Endometrium (tissue), 2 donors: ENCODE measurements at regions not wholly inside any gene's neighbourhood (a gene's known extent, or its start where the extent isn't known, plus 50 kb on each side); places are given as distances from the start of the nearest gene placed in this dataset.
A peak's percentile ranks its signal among the peaks of the same experiment; 100 is the strongest.

Experiments used
- FAIRE-seq: peaks from 2 replicates; lab custom pipeline; 2012; peaks lifted over from hg19 to GRCh38; lab: Jason Lieb, UNC
- donor health status: control.
- donor health status: control.

GRCh38 chr9:2354856-2355696 lies 266.5 kb upstream of the VLDLR start:
- FAIRE-seq = no peak

- FAIRE-seq = no peak
These were observed 265.9 kb upstream of the VLDLR start for GRCh38 chr9:2355697-2355983.

- FAIRE-seq = no peak
These were observed 265.4 kb upstream of the VLDLR start for GRCh38 chr9:2356041-2356790.

DNA sequence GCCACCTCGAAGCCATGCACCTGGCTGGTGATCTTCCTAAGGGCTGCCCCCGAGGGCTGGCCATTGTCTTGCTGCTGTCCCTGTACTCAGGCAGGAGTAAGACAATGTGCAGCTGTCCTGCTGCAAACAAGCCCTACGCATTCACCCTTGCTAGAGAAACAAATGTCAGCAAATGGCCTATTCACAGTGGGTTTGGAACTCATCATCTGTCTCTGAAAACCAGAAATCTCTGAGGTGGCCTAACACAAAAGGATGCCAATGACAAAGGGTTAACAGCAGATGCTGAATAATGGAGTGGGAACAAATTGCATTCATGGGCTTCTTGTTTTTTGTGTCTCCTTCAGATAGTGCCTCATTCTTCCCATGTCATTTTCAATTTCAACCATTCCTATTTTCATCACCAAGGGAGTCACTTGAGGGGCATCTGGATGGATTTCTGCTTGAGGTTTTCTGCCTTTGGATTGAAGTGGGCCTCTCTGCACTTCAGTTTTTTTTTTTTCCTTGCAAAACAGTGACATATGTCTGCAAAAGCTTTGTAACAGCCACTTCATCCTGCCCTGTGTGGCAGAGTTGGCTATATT lies 261.6 kb upstream of the VLDLR start:
- FAIRE-seq = no peak

- no peak for FAIRE-seq
These were observed 259.4 kb upstream of the VLDLR start for GRCh38 chr9:2362150-2362549.

- no peak for FAIRE-seq
These were observed 258.3 kb upstream of the VLDLR start for GRCh38 chr9:2363138-2363745.

- FAIRE-seq = no peak
These were observed 257.8 kb upstream of the VLDLR start for GRCh38 chr9:2363781-2364180.

GRCh38 chr9:2367970-2368369 lies 253.6 kb upstream of the VLDLR start:
- no peak for FAIRE-seq

GRCh38 chr9:2373648-2374047 lies 247.9 kb upstream of the VLDLR start:
- FAIRE-seq = no peak

DNA sequence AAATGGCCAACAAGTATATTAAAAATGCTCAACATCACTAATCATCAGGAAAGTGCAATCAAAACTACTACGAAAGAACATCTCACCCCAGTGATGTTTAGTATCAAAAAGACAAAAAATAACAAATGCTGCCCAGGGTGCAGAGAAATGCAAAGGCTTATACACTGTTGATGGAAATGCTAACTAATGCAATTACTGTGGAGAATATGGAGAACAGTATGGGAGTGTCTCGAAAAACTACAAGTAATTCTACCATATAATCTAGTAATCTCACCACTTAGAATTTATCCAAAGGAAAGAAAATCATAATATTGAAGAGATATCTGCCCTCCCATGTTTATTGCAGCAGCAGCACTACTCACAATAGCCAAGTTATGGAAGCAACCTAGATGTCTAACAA lies 246.5 kb upstream of the VLDLR start:
- no peak for FAIRE-seq

DNA sequence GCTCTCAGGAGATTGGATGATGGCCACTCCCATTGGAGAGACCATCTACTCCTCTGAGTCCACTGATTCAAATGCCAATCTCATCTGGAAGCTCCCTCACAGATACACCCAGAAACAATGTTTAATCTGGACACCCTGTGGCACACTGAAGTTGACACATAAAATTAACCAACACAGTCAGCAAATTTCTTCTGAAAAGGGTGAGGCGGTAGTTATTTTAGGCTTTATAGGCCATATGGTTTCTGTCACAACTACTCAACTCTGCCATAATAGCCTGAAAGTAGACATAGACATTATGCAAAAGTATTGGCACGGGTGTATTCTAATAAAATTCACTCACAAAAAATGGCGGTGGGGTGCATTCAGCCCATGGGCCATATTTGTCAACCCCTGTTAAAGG lies 244.5 kb upstream of the VLDLR start:
- FAIRE-seq = no peak

- no peak for FAIRE-seq
These were observed 243.8 kb upstream of the VLDLR start for GRCh38 chr9:2377834-2378233.

DNA sequence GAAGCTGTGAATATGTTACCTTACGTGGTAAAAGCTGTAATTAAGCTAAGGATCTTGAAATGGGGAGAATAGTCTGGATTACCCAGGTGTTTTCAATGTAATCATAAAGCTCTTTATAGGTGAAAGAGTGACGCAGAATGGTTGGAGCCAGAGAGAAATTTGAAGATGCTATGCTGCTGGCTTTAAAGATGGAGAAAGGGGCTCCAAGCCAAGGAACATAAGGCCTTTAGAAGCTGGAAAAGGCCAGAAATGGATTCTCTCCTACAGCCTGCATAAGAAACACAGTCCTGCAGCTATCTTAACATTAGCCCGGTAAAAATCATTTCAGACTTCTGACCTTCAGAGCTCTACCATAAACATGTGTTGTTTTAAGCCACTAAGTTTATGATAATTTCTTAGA lies 243.3 kb upstream of the VLDLR start:
- FAIRE-seq = no peak

DNA sequence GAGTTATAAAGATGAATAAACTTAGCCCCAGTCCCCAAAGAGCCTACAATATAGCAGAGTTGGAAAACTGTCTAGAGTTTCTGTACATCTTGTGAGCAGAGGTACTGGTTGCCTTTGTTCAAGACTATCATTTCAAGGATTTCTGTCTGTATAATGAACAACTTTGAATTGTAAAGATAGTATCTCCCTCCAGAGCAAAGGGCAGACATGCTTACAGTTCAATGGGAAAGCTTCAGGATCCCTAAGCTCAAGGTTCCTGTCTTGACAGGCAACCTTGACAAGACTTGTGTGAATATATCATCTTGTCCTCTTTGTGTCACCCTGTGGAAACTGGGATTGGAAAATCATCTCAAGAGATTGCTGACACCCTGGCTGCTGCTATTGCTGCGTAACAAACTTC lies 242.8 kb upstream of the VLDLR start:
- no peak for FAIRE-seq

DNA sequence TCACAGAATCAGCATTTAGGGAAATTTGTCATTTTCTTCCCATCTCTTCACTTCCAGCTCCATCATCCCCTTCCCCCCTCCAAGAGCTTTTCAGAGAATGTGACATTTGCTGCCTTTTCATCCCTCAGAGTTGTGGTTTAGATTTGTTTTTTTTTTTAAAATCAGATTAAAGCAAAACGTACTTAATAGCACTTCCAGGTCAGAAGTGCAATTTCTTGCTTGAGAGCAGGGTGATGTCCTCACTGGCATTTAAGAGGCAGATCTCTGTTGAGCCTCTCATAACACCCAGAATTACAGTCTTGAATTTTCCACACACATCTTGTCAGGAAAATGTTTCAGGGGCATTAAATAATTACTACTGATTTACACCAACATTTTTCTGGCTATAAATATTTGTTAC lies 236.8 kb upstream of the VLDLR start:
- no peak for FAIRE-seq

- no peak for FAIRE-seq
These were observed 235.8 kb upstream of the VLDLR start for GRCh38 chr9:2385746-2386145.

- FAIRE-seq = no peak
These were observed 235.0 kb upstream of the VLDLR start for GRCh38 chr9:2386566-2386965.

GRCh38 chr9:2387166-2387565 lies 234.4 kb upstream of the VLDLR start:
- FAIRE-seq = no peak

GRCh38 chr9:2389404-2389803 lies 232.2 kb upstream of the VLDLR start:
- FAIRE-seq = no peak

GRCh38 chr9:2390028-2390427 lies 231.6 kb upstream of the VLDLR start:
- FAIRE-seq = no peak

- peak; percentile 90 for FAIRE-seq
These were observed 230.0 kb upstream of the VLDLR start for GRCh38 chr9:2391509-2392132.

DNA sequence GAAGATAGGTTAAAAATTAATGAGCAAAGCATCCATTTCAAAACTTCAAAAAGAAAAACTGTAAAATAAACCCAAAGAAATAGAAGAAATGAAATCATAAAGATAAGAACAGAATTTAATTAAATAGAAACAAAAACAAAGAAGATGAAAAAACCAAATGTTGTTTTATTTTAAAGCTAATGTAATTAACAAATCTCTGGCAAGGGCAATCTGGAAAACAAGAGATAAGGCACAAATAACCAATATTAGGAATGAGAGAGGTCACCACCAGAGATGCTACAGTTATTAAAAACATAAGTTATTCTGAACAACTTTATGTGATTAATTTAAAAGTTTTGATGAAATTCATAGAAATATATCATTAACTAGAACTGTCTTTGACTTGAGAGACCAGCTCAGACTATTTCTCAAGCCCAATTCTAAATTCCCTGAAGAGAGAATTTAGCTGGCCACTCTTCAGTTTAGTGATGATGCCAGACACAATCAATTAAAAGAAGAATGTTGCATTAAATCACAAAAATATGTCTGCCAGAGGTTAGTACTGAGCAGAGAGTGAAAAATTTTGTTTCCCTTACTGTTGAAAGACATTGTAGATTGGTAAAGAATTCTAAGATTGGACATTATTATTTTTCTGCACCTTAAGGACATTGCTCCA lies 227.4 kb upstream of the VLDLR start:
- peak; percentile 86 for FAIRE-seq
